ENCODE measurements at regions not wholly inside any gene's neighbourhood (a gene's known extent, or its start where the extent isn't known, plus 50 kb on each side); places are given as distances from the start of the nearest gene placed in this dataset.

DNA sequence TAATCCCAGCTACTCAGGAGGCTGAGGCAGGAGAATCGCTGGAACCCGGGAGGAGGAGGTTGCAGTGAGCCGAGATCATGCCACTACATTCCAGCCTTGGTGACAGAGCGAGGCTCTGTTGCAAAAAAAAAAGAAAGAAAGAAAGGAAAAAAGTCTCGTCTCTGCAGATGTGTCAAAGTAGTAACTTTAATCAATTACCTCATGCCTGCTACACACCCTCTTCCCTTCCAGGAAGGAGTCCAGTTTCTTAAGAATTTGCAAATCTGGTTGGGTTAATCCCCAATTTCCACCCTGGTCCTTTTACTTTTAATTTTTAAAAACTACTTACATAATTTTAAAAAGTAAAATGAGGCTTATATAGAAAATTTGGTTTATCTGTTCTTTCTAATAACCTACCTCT lies 234.5 kb upstream of the KITLG start:
- TF ChIP-seq GATA2 (IDR thresholded peaks at IDR 0.05; ENCODE audit: low read depth, low read length) (no peak), GATA3 (IDR thresholded peaks at IDR 0.05; ENCODE audit: low read depth, low read length) (no peak)
